Right kidney (tissue), 1 donor: ENCODE measurements at regions not wholly inside any gene's neighbourhood (a gene's known extent, or its start where the extent isn't known, plus 50 kb on each side); places are given as distances from the start of the nearest gene placed in this dataset.

Experiments
- DNase-seq: peaks from one replicate; pipeline ENCODE4 v3.0.0-alpha.2; 2016

DNA sequence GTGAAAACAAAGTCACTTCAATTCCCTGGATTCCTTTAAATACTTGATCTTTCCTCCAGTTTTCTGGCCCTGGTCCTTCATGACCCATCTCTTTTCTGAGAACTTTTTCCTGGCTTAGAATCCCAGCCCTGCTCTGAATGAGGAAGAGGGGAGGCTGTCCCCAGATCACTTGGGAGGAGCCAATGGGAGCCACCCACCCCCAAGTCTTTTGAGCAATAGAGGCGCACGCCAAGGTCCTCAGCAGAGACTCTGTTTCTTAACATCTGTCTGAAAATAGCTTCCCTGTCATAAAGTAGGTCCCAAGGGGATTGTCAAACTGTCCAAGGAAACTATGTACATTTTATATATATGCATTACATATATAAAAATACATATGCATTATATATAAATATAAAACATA, 126.8 kb downstream of the ADRA2A start:
- no peak for DNase-seq

DNA sequence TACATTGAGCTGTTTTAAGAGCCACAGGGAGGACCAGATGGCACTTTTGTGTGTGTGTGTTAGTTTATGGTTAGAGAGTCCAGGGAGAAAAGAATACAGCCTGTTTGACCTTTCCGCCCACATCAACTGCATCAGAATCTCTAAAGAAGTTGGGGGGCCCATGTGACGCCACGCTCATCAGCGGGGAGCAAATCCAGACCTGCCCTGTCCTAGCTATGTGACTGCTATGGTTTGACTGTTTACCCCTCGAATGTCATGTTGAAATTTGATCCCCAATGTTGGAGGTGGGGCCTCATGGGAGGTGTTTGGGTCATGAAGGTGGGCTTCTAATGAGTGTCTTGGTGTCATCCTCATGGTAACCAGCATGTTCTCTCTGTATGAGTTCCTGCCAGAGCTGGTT, 128.0 kb downstream of the ADRA2A start:
- no peak for DNase-seq

DNA sequence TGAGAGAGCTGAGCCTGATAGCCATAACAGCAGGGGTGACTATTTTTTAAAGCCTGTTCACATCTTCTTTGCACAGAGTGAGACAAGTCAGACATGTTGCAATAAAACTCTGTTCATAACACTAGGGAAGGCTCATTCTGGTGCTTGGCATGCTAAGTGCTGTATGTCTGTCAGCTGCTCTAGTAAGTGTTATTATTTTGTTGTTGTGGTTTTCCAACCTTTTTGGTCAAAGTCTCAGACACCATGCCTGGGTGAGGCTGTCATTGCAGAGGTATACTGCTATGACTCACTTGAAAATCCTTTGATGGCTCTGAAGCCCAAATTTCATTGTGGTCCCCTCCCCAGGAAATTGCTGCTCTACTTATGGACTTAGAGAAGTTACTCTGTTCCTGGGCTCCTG, 129.7 kb downstream of the ADRA2A start:
- DNase-seq = no peak

DNA sequence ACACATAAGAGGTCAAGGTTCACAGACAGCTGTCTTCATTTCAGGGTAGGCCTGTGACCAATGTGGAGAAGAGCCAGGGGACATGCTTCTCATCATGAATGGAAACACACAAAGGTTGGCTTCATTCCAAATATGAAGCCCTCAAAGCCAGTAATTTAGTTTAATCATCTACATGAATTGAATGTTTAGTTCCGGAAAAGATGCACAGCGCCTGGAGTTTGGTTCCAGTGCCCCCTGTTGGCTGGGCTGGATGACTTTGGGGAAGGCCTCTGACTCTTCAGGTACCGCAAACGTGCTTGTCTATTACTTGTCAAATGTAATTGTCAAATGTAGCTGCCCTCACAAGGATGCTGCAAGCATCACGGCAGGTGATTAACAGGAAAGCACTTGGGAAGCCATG, 130.7 kb downstream of the ADRA2A start:
- DNase-seq = no peak

DNA sequence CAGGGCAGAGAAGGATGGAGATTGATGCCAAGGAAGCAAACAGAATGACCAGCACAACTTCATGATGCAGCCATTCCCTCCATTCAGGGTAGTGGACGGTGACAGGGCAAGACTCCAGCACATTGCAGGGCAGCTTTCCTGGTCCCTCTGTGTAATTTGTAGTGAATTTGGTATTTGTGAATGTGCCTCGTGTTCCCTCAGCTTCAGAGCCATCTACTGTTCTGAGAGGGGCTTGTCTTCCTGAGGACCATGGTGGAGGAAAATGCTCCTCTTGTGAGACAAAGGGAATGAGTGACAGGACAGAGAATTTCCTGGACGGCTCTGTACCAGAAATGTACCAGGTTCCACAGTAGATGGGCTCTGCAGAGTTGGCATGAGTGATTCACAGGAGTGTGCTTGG, 132.1 kb downstream of the ADRA2A start:
- DNase-seq = no peak

DNA sequence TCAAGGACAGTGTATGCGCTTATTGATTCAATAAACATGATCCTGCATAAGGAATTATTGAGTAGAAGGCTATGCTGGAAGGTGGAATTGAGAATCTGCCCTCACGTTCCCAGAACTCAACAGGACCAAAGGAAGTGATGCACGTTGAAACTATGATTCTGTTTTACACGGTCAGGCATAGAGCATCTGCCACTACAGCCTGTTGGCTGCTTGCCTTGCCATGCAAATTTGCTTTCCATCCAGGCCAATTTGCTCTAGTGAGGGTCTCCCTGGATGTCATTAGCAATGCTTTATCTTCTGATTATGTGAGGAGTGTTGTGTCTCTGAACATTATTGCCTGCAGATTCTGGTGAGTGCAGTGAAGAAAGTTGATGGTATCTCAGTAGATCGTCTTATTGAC, 132.9 kb downstream of the ADRA2A start:
- no peak for DNase-seq

DNA sequence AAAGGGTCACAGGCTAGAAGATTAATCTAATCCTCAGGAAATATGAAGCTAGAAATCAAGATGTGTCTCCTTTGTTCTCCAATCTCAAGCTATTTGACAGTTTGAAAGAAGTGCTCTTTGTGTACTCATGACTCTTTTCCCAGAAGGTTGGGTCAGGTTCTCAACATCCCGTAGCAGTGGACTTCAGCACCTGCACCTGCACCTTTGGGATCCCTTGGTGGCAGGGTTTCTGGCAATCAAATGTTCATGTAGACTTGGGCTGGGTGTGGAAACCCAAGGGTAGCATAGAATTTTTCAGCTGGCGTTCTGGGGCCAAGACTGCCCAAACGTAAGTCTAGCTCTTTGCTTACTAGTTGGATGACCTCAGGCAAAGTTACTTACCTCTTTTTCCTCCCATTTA, 134.4 kb downstream of the ADRA2A start:
- no peak for DNase-seq

DNA sequence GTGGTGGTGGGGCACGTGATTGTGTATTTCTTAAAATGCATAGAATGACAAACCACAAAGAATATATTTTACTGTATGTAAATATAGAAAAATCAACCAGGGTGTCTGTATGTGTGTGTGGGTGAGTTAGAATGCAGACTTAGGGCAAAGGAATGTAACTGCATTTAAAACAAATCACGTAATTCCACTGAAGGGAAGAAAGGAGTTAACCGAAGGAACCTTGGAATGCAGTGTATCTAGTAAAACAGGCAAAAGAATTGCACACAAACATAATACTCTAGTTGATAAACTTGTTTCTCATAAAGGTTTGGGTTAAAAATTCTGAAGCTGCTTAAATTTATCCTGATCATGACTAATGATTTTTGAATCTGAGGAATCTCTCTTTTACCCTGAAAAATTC, 134.9 kb downstream of the ADRA2A start:
- DNase-seq = no peak

DNA sequence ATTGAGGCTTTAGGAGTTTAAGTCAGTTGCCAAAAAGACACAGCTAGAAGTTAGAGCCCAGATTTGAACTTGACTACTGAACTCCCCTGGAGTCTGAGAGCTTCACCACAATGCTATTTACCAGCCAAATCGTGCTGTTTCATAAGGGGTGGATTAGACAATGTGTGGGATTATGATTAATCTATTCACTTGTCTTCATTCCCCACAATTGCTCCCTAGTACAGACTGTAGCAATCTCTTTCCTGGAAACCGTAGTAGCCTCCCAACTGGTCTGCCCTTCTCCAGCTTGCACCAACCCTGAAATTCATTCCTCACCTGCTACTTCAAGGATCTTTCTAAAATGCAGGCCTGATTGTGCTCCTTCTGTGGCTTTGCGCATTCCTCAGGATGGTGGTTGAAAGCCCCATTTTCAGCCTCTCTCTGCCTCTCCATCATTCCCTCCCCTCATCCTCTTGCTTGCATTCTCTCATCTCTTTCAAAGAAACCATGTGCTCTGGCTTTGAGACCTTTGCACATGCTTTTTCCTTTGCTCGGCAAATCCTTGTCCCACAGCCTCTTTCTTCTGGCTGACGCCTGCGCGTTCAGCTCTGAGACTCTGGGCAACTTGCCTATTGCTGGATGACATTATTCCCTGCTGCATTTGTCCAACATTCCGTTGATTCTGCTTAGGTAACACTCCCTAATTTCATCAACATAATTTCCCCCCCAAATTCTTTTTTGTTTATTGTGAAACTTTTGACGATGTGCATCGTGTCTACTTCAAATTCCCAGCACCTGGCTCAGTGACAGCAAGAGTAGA, 145.1 kb downstream of the ADRA2A start:
- no peak for DNase-seq

DNA sequence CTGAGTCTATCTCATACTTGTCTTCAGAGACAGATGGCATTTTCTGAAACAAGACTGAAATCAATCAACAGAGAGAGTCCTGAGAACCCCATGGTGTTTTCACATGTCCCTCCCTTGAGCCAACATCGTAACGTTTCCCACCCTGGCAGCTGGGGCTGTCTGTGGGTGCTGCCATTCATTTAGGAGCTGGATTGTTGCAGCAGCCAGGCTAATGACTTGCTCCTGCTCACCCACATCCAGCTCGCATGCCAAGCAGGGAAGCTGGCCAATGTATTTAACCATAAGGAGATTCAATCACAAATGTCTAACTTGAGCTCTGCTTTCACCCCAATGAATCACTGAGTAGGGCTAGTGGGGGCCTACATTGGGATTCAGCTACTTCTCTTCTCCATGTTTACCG, 146.1 kb downstream of the ADRA2A start:
- DNase-seq = no peak

DNA sequence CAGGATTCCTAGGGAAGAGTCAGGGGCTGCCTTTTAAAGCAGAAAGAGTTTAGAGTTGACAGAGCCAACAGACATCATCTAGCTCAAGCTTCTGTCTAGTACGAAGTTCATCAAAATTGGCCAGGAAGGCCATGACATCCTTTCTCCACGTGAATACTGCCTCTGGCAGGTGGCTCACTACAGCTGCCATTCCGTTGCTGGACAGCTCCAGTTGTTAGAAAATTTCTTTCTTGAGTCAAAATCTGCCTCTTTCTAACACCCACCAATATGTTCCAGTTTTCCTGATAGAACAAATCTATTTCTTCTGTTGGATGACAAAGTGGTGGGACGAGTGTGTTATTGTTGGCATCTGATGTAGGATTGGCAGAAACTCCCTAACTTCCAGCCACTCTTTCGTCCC, 154.9 kb downstream of the ADRA2A start:
- no peak for DNase-seq

DNA sequence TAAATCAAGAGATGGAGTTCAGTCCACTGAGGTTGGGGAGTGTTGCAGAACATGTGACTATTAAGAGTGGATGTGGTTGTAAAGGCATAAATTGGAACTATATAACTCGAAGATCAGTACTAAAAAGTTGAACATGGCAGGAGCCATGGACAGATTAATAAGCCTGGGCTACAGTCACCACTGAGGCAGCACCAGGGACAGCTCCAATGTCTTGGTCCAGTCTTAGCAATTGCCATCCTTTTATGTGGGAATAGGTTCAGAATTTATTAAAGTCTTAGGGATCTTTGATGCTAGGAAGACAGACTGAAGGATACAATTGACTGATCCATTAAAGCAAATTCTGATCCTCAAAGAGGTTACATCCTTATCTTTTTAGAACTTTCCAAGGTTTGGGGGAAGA, 156.6 kb downstream of the ADRA2A start:
- no peak for DNase-seq

DNA sequence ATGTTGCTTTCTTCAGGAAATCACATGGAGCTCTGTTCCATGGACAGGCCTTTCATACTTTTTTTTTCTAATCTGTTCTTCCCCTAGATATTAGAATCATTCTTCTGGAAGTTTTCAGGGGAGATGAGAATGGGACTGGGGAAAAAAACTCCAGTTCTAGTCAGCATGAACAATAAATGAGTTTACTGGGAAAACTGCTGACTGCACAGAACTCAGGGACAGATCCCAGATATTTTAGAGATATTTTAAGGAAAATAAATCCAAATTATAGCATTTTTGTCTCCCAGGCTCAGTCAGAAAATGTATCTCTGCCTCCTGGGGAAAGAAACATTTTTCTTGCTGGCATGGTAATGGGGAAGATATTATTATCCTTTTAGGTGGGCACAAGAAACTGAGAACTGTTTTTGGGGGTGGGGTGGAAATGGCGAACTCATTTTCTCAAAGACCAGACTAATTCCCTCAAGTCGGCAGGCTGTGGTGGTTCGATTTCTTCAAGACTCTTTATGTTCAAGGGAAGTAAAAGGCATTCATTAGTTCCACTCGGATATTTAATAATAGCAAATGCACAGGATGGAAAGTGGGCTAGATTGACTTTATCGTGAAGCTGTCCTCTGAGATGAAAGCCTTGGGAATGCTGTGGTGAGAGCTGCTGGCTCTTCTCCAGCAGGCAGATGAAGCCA, 157.5 kb downstream of the ADRA2A start:
- no peak for DNase-seq

DNA sequence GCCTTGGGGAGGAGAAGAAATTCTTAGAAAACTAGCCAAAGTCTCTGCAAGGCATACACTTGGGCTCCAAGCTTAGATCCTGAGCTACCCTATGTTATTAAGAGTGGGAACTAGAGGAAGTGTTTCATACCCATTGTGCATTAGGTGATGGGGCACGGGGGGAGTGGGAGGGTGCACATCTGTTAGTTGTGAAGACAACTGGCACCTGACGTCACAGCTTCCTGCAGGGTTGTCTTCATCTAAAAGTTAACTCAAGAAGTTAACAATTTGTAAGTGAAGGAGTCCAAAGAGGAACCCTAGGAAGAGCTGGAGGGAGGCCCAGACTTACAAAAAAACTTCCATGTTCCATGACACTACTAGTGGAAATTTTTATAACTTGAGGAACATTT, 158.1 kb downstream of the ADRA2A start:
- no peak for DNase-seq

DNA sequence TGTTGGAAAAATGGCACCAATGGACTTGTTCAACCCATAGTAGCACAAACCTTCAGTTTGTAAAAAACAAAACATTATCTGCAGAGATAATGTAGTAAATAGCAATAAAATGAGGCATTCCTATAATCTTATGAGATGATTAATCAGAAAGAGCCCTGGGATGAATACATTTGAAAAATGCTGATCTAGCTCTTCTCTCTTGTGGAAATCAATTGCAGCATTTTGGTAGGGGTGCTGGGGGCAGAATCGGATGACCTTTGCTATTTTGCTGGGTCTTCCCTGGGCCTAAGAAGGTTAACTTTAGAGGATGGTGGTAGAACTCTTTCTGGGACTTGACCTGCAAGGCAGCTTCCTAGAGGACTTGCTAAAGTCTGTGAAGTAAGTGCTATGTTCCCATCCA, 163.5 kb downstream of the ADRA2A start:
- DNase-seq = no peak

DNA sequence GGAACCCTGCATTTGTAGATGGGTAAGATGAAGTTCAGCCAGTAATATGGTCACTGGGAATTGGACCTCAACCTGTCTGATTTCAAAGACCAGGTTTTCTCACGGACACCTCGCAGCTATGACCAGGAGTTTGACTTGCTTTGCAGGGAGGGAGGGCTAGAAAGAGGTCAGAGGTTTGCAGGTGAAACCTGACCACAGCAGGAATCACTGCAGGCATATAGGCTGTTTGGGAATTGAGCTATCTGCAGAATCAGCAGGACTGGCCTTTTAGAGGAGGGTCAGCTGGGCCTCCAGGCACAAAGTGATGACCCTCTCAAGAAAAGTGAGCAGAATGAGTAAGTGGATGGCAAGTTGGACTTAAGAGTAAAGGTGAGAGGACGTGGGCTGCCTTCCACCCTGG, 166.3 kb downstream of the ADRA2A start:
- no peak for DNase-seq

DNA sequence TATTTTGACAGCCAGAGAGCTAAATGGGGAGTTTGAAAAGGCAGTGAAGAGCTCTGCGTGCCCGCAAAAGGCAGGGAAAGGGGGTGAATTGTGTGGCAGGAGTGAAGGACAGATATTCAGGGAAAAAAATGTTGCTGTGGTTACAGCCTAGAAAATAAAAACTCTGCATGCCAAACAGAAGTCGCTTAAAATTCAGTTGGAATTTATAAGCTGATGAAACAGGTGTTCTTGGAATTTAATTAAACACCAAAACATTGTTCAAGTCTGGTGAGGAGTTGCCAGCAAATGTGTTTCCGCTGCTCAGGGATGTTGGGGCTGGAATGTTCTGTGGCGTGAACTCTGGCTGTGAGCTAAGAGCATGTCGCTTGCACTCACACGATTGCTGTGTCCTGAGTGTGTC, 169.3 kb downstream of the ADRA2A start:
- no peak for DNase-seq

DNA sequence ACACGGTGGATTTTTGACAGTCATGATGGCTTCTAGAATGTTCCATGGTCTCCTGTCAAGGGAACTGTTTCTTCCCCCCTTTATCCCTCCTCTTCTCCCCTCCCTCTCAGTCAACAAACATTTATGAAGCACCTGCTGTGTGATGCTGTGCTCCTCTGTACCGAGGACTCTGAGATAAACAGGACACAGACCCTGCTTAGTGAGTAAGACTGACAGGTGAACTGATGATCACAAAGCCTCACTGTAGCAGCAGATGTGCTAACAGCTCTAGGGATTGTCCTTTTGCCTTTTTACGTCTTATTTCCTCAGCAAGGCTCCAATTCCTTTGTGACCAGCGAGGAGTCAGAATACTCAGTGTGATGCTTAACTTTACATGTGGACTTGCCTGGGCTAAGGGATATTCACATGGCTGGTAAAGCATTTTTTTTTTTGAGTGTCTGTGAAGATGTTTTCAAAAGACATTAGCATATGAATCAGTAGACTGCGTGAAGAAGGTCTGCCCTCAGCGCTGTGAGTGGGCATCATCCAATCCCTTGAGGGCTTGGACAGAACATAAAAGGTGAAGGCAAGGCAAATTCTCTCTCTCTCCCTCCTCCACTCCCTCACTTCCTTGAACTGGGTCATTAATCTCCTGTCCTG, 170.1 kb downstream of the ADRA2A start:
- no peak for DNase-seq

DNA sequence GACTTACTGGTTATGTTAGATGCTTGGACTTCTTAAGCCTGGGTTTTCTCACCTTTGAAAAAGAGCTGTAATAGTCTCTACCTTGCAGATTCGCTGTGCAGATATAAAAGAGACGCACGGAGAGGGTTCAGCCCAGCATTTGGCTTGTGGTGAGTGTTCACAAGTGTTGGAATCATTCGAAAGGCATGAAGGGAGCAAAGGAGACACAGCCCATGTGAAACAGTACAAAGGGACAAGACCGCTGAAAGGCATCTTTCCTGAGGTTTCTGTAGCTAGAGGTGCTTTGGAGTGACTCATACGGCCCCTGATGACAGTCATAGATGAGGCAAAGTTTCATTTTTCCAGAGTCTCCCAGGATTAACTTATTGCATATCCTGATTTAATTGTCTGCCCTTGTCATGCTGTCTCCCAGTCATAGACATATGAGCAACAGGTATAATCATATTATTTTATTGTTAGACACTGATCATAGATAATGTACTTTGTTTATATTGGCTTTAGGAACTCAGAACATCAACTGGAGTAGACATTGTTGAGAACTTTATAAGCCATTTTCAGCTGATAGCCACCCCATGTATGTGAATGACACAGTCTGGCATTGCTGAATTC, 171.1 kb downstream of the ADRA2A start:
- DNase-seq = no peak

DNA sequence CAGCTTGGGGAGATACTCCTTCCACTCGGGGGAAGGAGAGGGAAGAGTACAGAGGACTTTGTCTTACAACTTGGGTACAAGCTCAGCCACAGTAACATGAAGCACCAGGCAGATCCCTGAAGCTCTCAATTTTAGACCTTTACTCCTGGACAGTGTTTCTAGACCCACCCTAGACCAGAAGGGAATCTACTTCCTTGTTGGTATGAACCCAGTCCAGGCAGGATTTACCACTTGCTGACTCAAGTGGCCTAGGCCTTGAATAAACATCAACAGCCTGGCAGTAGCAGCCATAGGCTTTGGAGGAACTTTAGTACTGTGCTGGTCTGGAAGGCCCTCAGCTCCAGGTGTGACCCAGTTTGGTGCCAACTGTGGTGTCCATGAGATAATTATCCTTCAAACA, 173.1 kb downstream of the ADRA2A start:
- DNase-seq = no peak

DNA sequence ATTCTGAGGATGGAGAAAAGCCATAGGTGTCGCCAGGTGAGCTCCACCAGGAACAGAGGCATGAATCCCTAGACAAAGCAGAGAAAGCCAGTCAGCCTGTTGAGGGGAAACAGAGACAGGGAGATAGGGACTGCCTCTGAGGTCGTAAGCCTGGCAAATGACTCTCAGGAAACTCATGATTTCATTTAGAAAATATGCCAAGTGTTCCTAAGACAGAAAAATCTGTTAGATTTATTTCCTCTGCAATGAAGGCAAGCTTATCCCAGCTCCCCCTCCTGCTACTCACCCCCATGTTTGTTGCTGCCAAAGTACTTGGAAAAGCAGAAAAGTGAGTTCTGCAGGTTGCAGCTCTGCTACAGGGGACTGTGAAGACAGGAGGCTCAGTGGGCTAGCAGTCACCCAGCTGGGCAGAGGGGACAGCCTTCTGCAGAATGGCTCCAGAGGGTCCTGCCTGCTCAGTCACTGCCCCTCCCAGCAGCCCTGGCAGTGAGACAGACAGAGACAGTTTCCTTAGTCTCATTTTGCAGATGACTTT, 184.3 kb downstream of the ADRA2A start:
- DNase-seq = no peak

DNA sequence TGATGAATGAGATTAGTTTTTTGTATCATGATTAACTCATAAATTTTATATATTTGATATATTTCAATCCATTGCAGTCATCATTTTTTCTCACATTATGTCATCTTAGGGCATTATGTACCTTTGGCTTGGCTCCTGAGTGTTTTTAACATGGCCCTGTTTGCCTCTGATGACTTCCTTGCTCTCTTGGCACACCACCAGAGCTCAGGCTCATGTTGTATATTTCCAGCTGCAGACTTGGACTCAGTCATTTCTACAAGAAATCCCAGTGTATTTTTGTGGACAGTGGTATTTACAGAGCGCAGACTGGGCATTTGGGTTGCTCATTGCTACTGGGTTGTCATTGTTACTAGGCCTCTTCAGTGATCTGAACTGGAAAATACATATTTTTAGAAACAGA, 188.5 kb downstream of the ADRA2A start:
- DNase-seq = no peak

DNA sequence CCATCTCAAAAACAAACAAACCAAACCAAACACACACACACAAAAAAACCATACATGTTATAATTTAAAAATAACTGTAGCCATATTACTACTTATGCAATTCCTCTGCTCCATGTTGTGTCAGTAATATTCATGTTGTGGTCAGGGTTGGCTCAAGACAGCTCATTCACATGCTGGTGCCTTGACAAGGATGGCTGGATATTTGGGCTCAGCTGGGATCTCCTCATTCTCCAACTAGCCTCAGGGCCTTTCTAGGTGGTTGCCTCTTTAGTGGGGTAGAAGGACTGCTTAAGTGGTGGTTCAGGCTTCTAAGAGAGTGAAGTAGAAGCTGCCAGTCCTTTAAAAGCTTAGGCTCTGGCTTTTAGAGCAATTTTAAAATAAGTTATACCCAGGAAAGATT, 189.3 kb downstream of the ADRA2A start:
- no peak for DNase-seq
